Endodermal cell (in vitro differentiated cells): ENCODE measurements at regions not wholly inside any gene's neighbourhood (a gene's known extent, or its start where the extent isn't known, plus 50 kb on each side); places are given as distances from the start of the nearest gene placed in this dataset. TPM values are rescaled to one million over a fixed set of nuclear protein-coding genes. Genes with fewer than 3 reads are reported as not detected.
"Not testable (repeated sequence)": the region's sequence is repeated elsewhere in the genome, so short reads cannot be mapped to it uniquely, and the experiment has no call there.

ENCODE experiments used
- DNase-seq: peaks from one replicate; pipeline ENCODE4 v3.0.0-alpha.2; 2017
- H3K27ac ChIP-seq: 2 replicates; pipeline ENCODE4 v1.5.1; 2013; ENCODE audit warnings: mild to moderate bottlenecking, low read depth, low read length, moderate library complexity
- H3K27me3 ChIP-seq: 2 replicates; pipeline ENCODE4 v1.6.1; 2013; ENCODE audit warnings: mild to moderate bottlenecking, low read length, moderate library complexity; ENCODE audit not compliant: insufficient read depth, control insufficient read depth, poor library complexity, severe bottlenecking
- H3K36me3 ChIP-seq: 2 replicates; pipeline ENCODE4 v1.7.0; 2013; ENCODE audit warnings: mild to moderate bottlenecking, low read length, moderate library complexity; ENCODE audit not compliant: control insufficient read depth, insufficient read depth
- H3K4me1 ChIP-seq: one replicate; pipeline ENCODE4 v1.7.0; 2013; ENCODE audit warnings: low read length; ENCODE audit not compliant: control insufficient read depth, insufficient read depth
- H3K4me3 ChIP-seq: 2 replicates; pipeline ENCODE4 v1.5.1; 2013; ENCODE audit warnings: mild to moderate bottlenecking, low read length, moderate library complexity
- H3K9ac ChIP-seq: 2 replicates; pipeline ENCODE4 v1.6.1; 2013; ENCODE audit warnings: mild to moderate bottlenecking, low read length, moderate library complexity; ENCODE audit not compliant: poor library complexity, severe bottlenecking; ENCODE audit errors: extremely low read depth
- H3K9me3 ChIP-seq: 2 replicates; pipeline ENCODE4 v1.6.1; 2013; ENCODE audit warnings: mild to moderate bottlenecking, low read length, moderate library complexity; ENCODE audit not compliant: control insufficient read depth
- H3K27ac Mint-ChIP-seq: 2 replicates; pipeline ENCODE4 v1.8.0; 2020; ENCODE audit warnings: mixed read lengths
- H3K27me3 Mint-ChIP-seq: 2 replicates; pipeline ENCODE4 v1.8.0; 2021; ENCODE audit warnings: mild to moderate bottlenecking, mixed read lengths; ENCODE audit not compliant: insufficient read depth
- H3K36me3 Mint-ChIP-seq: 2 replicates; pipeline ENCODE4 v1.8.0; 2020; ENCODE audit warnings: low read depth, mixed read lengths
- H3K4me1 Mint-ChIP-seq: 2 replicates; pipeline ENCODE4 v1.8.0; 2020; ENCODE audit warnings: mixed read lengths
- H3K4me3 Mint-ChIP-seq: 2 replicates; pipeline ENCODE4 v1.8.0; 2020; ENCODE audit warnings: mild to moderate bottlenecking, moderate library complexity, mixed read lengths
- H3K9me3 Mint-ChIP-seq: 2 replicates; pipeline ENCODE4 v1.8.0; 2020; ENCODE audit warnings: mild to moderate bottlenecking, mixed read lengths
- WGBS, 2 experiments: methylation state at CpG; one replicate each; pipeline versions ENCODE4 v1.1.5 to v1.1.7; 2013; ENCODE audit warnings: missing lambda C conversion rate in 2 of 2, mixed read lengths in 1 of 2; ENCODE audit not compliant: insufficient coverage in 1 of 2, insufficient read length in 1 of 2; 5-methylcytosine and 5-hydroxymethylcytosine counted together
- microRNA-seq: library from miRNA; unstranded; fragments of <30 nt; microRNA quantifications from one replicate; pipeline ENCODE4 v1.2.0, GENCODE V29; 2020; ENCODE audit warnings: borderline microRNAs expressed

DNA sequence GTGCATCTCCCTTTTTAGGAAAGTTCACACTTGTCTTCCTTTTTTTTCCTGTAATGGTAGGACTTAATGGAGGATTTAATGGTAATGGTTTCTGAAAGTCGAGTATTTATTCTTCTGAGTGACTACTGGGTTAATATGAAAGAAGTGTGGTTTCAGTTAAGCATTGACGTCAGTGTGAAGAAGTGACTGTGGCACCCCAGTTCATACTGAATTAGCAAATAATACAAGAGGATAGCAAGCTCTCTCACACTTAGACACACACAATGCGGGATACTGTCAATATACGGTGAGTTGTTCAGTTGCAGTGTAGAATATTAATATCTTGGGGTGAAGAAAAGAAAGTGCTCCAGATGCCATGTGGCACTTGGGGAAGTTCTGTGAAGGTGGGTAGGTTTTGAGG lies 167.6 kb upstream of the GOLGA6L22 start:
- WGBS, 2 experiments: 57 to 75% methylated on average over 4 of the region's 4 CpGs
- H3K27ac Mint-ChIP-seq: not testable (repeated sequence)

GRCh38 chr15:22303112-22303511 lies 155.6 kb upstream of the GOLGA6L22 start:
- not testable (repeated sequence) for H3K27ac Mint-ChIP-seq, H3K36me3 Mint-ChIP-seq, H3K9ac ChIP-seq, H3K27ac ChIP-seq, H3K4me3 Mint-ChIP-seq, H3K4me3 ChIP-seq, H3K27me3 Mint-ChIP-seq, H3K4me1 Mint-ChIP-seq, H3K4me1 ChIP-seq, H3K27me3 ChIP-seq, DNase-seq, H3K36me3 ChIP-seq
- peaks cover 31% of the 10 kb centered on the region for H3K9me3 Mint-ChIP-seq
- peaks cover 26% of the 10 kb centered on the region for H3K9me3 ChIP-seq
- no CpG with 5 or more reads among the region's 1 CpG for WGBS, 2 experiments

More for the DNA sequence above, 167.6 kb upstream of the GOLGA6L22 start:
- not testable (repeated sequence) for H3K4me1 ChIP-seq, H3K4me1 Mint-ChIP-seq, H3K9ac ChIP-seq, H3K27me3 Mint-ChIP-seq, H3K36me3 Mint-ChIP-seq, H3K27me3 ChIP-seq, H3K27ac ChIP-seq, H3K36me3 ChIP-seq, H3K4me3 Mint-ChIP-seq, DNase-seq
- Histone ChIP-seq H3K4me3 (peak overlapping the region; percentile 8), H3K9me3 (peaks cover 86% of the 10 kb centered on the region)
- H3K9me3 Mint-ChIP-seq: peaks cover 19% of the 10 kb centered on the region

Small RNA genes lying in the stretch of these regions (microRNA-seq; reads per million reads assigned to microRNA genes)
- not detected for gene MIR1268A
